Spleen (tissue), 7 donors: ENCODE measurements at regions not wholly inside any gene's neighbourhood (a gene's known extent, or its start where the extent isn't known, plus 50 kb on each side); places are given as distances from the start of the nearest gene placed in this dataset.

ENCODE experiments used
- CTCF ChIP-seq, 11 experiments: fragments of 200-600 bp in 7 of 11; fragments of 450-650 bp in 4 of 11; sonication (generic) in 4 of 11; IDR thresholded peaks in 8 of 11; conservative IDR thresholded peaks in 3 of 11; 1 replicate in 7 of 11; 2 replicates in 4 of 11; pipeline versions ENCODE4 v1.4.0 to v1.8.0; 2016 to 2021; ENCODE audit warnings: antibody characterized with exemption in 11 of 11, inconsistent platforms in 4 of 11, mild to moderate bottlenecking in 1 of 11
- POLR2A ChIP-seq, 3 donors: fragments of 450-650 bp; IDR thresholded peaks; one replicate each; pipeline ENCODE4 v1.5.1; 2017; ENCODE audit warnings: antibody characterized with exemption in 3 of 3, mild to moderate bottlenecking in 1 of 3
- POLR2AphosphoS5 ChIP-seq, 3 donors: sonication (generic); formaldehyde crosslinking; IDR thresholded peaks; one replicate each; pipeline ENCODE4 v1.5.1; 2017; ENCODE audit warnings: antibody characterized with exemption in 3 of 3
- donor health status: DM: no; HTN: no; CAD: no; lungs with moderate emphysema.
- donor health status: DM: no; HTN: no; CAD: no.
- donor health status: DM: no; HTN: no; CAD: no.

GRCh38 chr5:66358741-66359140 is 214.6 kb downstream of the SREK1 start:
- TF ChIP-seq POLR2A (IDR thresholded peaks at IDR 0.05), result no peak
- no peak for TF ChIP-seq POLR2AphosphoS5 (IDR thresholded peaks at IDR 0.05)
- TF ChIP-seq CTCF (IDR thresholded peaks at IDR 0.05 in 8 of 11, conservative IDR thresholded peaks at IDR 0.05 in 3 of 11), result no peak
